ENCODE measurements at regions not wholly inside any gene's neighbourhood (a gene's known extent, or its start where the extent isn't known, plus 50 kb on each side); places are given as distances from the start of the nearest gene placed in this dataset.

GRCh38 chr2:154934213-154934612 is 235.7 kb downstream of the KCNJ3 start:
- Histone ChIP-seq H3K9me3 (ENCODE audit: low read depth, low read length) (no peaks in the 10 kb centered on the region), H3K4me3 (no peak overlapping the region), H3K27ac (no peak overlapping the region), H3K9ac (ENCODE audit: insufficient read length) (no peak overlapping the region), H3K36me3 (ENCODE audit: insufficient read depth, low read length) (no peaks in the 10 kb centered on the region)
- no peak for DNase-seq (ENCODE audit: low read depth, low spot score)
- TF ChIP-seq POLR2AphosphoS5 (IDR thresholded peaks at IDR 0.05; ENCODE audit: borderline replicate concordance, low read depth, low read length), result no peak
- no peak for TF ChIP-seq FOXP2 (optimal IDR thresholded peaks at IDR 0.05; ENCODE audit: control extremely low read depth, extremely low read length, insufficient read depth)
- TF ChIP-seq EZH2 (IDR thresholded peaks at IDR 0.05), result no peak

- Histone ChIP-seq H3K9ac (ENCODE audit: insufficient read length) (no peak overlapping the region), H3K36me3 (ENCODE audit: insufficient read depth, low read length) (no peaks in the 10 kb centered on the region), H3K27ac (no peak overlapping the region), H3K4me3 (no peak overlapping the region), H3K9me3 (ENCODE audit: low read depth, low read length) (no peaks in the 10 kb centered on the region)
- TF ChIP-seq FOXP2 (optimal IDR thresholded peaks at IDR 0.05; ENCODE audit: control extremely low read depth, extremely low read length, insufficient read depth) (no peak), POLR2AphosphoS5 (IDR thresholded peaks at IDR 0.05; ENCODE audit: borderline replicate concordance, low read depth, low read length) (no peak), EZH2 (IDR thresholded peaks at IDR 0.05) (no peak)
- DNase-seq (ENCODE audit: low read depth, low spot score), result no peak
Observed at GRCh38 chr2:154924531-154924930, 226.0 kb downstream of the KCNJ3 start.

- Histone ChIP-seq H3K4me3 (no peak overlapping the region), H3K9ac (ENCODE audit: insufficient read length) (no peak overlapping the region), H3K36me3 (ENCODE audit: insufficient read depth, low read length) (no peaks in the 10 kb centered on the region), H3K9me3 (ENCODE audit: low read depth, low read length) (no peaks in the 10 kb centered on the region), H3K27ac (no peak overlapping the region)
- peak; percentile 73 for DNase-seq (ENCODE audit: low read depth, low spot score)
- TF ChIP-seq FOXP2 (optimal IDR thresholded peaks at IDR 0.05; ENCODE audit: control extremely low read depth, extremely low read length, insufficient read depth), result no peak
- no peak for TF ChIP-seq EZH2 (IDR thresholded peaks at IDR 0.05)
- no peak for TF ChIP-seq POLR2AphosphoS5 (IDR thresholded peaks at IDR 0.05; ENCODE audit: borderline replicate concordance, low read depth, low read length)
Observed at GRCh38 chr2:154914561-154914960, 216.1 kb downstream of the KCNJ3 start.

- Histone ChIP-seq H3K36me3 (ENCODE audit: insufficient read depth, low read length) (no peaks in the 10 kb centered on the region), H3K27ac (no peak overlapping the region), H3K9ac (ENCODE audit: insufficient read length) (no peak overlapping the region), H3K4me3 (no peak overlapping the region), H3K9me3 (ENCODE audit: low read depth, low read length) (no peaks in the 10 kb centered on the region)
- no peak for DNase-seq (ENCODE audit: low read depth, low spot score)
- TF ChIP-seq FOXP2 (optimal IDR thresholded peaks at IDR 0.05; ENCODE audit: control extremely low read depth, extremely low read length, insufficient read depth) (no peak), POLR2AphosphoS5 (IDR thresholded peaks at IDR 0.05; ENCODE audit: borderline replicate concordance, low read depth, low read length) (no peak), EZH2 (IDR thresholded peaks at IDR 0.05) (no peak)
Observed at GRCh38 chr2:154912215-154912614, 213.7 kb downstream of the KCNJ3 start.

GRCh38 chr2:154911729-154912128 is 213.2 kb downstream of the KCNJ3 start:
- TF ChIP-seq POLR2AphosphoS5 (IDR thresholded peaks at IDR 0.05; ENCODE audit: borderline replicate concordance, low read depth, low read length) (no peak), EZH2 (IDR thresholded peaks at IDR 0.05) (no peak), FOXP2 (optimal IDR thresholded peaks at IDR 0.05; ENCODE audit: control extremely low read depth, extremely low read length, insufficient read depth) (no peak)
- Histone ChIP-seq H3K27ac (no peak overlapping the region), H3K36me3 (ENCODE audit: insufficient read depth, low read length) (no peaks in the 10 kb centered on the region), H3K9me3 (ENCODE audit: low read depth, low read length) (no peaks in the 10 kb centered on the region), H3K9ac (ENCODE audit: insufficient read length) (no peak overlapping the region), H3K4me3 (no peak overlapping the region)
- DNase-seq (ENCODE audit: low read depth, low spot score), result no peak

GRCh38 chr2:154910701-154911100 is 212.2 kb downstream of the KCNJ3 start:
- no peaks in the 10 kb centered on the region for H3K9me3 ChIP-seq (ENCODE audit: low read depth, low read length)
- H3K27ac ChIP-seq, result no peak overlapping the region
- H3K36me3 ChIP-seq (ENCODE audit: insufficient read depth, low read length), result no peaks in the 10 kb centered on the region
- TF ChIP-seq POLR2AphosphoS5 (IDR thresholded peaks at IDR 0.05; ENCODE audit: borderline replicate concordance, low read depth, low read length), result no peak
- TF ChIP-seq EZH2 (IDR thresholded peaks at IDR 0.05), result no peak
- no peak for TF ChIP-seq FOXP2 (optimal IDR thresholded peaks at IDR 0.05; ENCODE audit: control extremely low read depth, extremely low read length, insufficient read depth)
- H3K4me3 ChIP-seq, result no peak overlapping the region
- DNase-seq (ENCODE audit: low read depth, low spot score), result no peak
- H3K9ac ChIP-seq (ENCODE audit: insufficient read length), result no peak overlapping the region

- H3K36me3 ChIP-seq (ENCODE audit: insufficient read depth, low read length), result no peaks in the 10 kb centered on the region
- no peaks in the 10 kb centered on the region for H3K9me3 ChIP-seq (ENCODE audit: low read depth, low read length)
- no peak overlapping the region for H3K9ac ChIP-seq (ENCODE audit: insufficient read length)
- no peak overlapping the region for H3K4me3 ChIP-seq
- no peak for TF ChIP-seq EZH2 (IDR thresholded peaks at IDR 0.05)
- no peak for TF ChIP-seq FOXP2 (optimal IDR thresholded peaks at IDR 0.05; ENCODE audit: control extremely low read depth, extremely low read length, insufficient read depth)
- no peak for TF ChIP-seq POLR2AphosphoS5 (IDR thresholded peaks at IDR 0.05; ENCODE audit: borderline replicate concordance, low read depth, low read length)
- DNase-seq (ENCODE audit: low read depth, low spot score), result no peak
- H3K27ac ChIP-seq, result no peak overlapping the region
Observed at GRCh38 chr2:154908327-154908726, 209.8 kb downstream of the KCNJ3 start.
